HEK293 (cell line): ENCODE measurements at regions not wholly inside any gene's neighbourhood (a gene's known extent, or its start where the extent isn't known, plus 50 kb on each side); places are given as distances from the start of the nearest gene placed in this dataset.
"Not testable (repeated sequence)": the region's sequence is repeated elsewhere in the genome, so short reads cannot be mapped to it uniquely, and the experiment has no call there.

ENCODE experiments used
- SP2 ChIP-seq: fragments of 450-650 bp; formaldehyde crosslinking; IDR thresholded peaks from 2 replicates; pipeline ENCODE4 v1.5.1; 2016; ENCODE audit warnings: missing biosample characterization, missing genetic modification characterization
- ZBTB49 ChIP-seq: fragments of 450-650 bp; formaldehyde crosslinking; IDR thresholded peaks from 2 replicates; pipeline ENCODE4 v1.5.1; 2016; ENCODE audit warnings: missing biosample characterization, missing genetic modification characterization, low read depth
- ZNF211 ChIP-seq: fragments of 450-650 bp; formaldehyde crosslinking; IDR thresholded peaks from 2 replicates; pipeline ENCODE4 v1.5.1; 2016; ENCODE audit warnings: low read depth, missing biosample characterization, missing genetic modification characterization
- ZNF324 ChIP-seq: fragments of 450-650 bp; formaldehyde crosslinking; IDR thresholded peaks from 2 replicates; pipeline ENCODE4 v1.5.1; 2016; ENCODE audit warnings: missing biosample characterization, missing genetic modification characterization
- ZNF776 ChIP-seq: fragments of 450-650 bp; formaldehyde crosslinking; IDR thresholded peaks from 2 replicates; pipeline ENCODE4 v1.5.0; 2017; ENCODE audit warnings: missing biosample characterization, missing genetic modification characterization, borderline replicate concordance
- TF ChIP-seq, protein P1 (sequence below): fragments of 450-650 bp; formaldehyde crosslinking; IDR thresholded peaks from 2 replicates; pipeline ENCODE4 v1.5.1; 2016; ENCODE audit warnings: missing biosample characterization, missing genetic modification characterization
- TF ChIP-seq, protein P2 (sequence below): fragments of 450-650 bp; formaldehyde crosslinking; IDR thresholded peaks from 2 replicates; pipeline ENCODE4 v1.5.1; 2016; ENCODE audit warnings: missing biosample characterization, missing genetic modification characterization, low read depth
- TF ChIP-seq, protein P3 (sequence below): fragments of 450-650 bp; formaldehyde crosslinking; IDR thresholded peaks from 2 replicates; pipeline ENCODE4 v1.5.1; 2016; ENCODE audit warnings: missing biosample characterization, missing genetic modification characterization

GRCh38 chr14:87253791-87254190, 739.2 kb downstream of the GALC start:
- TF ChIP-seq, protein P1, sequence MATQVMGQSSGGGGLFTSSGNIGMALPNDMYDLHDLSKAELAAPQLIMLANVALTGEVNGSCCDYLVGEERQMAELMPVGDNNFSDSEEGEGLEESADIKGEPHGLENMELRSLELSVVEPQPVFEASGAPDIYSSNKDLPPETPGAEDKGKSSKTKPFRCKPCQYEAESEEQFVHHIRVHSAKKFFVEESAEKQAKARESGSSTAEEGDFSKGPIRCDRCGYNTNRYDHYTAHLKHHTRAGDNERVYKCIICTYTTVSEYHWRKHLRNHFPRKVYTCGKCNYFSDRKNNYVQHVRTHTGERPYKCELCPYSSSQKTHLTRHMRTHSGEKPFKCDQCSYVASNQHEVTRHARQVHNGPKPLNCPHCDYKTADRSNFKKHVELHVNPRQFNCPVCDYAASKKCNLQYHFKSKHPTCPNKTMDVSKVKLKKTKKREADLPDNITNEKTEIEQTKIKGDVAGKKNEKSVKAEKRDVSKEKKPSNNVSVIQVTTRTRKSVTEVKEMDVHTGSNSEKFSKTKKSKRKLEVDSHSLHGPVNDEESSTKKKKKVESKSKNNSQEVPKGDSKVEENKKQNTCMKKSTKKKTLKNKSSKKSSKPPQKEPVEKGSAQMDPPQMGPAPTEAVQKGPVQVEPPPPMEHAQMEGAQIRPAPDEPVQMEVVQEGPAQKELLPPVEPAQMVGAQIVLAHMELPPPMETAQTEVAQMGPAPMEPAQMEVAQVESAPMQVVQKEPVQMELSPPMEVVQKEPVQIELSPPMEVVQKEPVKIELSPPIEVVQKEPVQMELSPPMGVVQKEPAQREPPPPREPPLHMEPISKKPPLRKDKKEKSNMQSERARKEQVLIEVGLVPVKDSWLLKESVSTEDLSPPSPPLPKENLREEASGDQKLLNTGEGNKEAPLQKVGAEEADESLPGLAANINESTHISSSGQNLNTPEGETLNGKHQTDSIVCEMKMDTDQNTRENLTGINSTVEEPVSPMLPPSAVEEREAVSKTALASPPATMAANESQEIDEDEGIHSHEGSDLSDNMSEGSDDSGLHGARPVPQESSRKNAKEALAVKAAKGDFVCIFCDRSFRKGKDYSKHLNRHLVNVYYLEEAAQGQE (tag by site-specific recombination) = not testable (repeated sequence)
- TF ChIP-seq, protein P2, sequence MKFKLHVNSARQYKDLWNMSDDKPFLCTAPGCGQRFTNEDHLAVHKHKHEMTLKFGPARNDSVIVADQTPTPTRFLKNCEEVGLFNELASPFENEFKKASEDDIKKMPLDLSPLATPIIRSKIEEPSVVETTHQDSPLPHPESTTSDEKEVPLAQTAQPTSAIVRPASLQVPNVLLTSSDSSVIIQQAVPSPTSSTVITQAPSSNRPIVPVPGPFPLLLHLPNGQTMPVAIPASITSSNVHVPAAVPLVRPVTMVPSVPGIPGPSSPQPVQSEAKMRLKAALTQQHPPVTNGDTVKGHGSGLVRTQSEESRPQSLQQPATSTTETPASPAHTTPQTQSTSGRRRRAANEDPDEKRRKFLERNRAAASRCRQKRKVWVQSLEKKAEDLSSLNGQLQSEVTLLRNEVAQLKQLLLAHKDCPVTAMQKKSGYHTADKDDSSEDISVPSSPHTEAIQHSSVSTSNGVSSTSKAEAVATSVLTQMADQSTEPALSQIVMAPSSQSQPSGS (tag by site-specific recombination) = not testable (repeated sequence)
- not testable (repeated sequence) for TF ChIP-seq SP2, ZNF211, ZNF324, ZNF776, ZBTB49 (tag by site-specific recombination)
- TF ChIP-seq, protein P3, sequence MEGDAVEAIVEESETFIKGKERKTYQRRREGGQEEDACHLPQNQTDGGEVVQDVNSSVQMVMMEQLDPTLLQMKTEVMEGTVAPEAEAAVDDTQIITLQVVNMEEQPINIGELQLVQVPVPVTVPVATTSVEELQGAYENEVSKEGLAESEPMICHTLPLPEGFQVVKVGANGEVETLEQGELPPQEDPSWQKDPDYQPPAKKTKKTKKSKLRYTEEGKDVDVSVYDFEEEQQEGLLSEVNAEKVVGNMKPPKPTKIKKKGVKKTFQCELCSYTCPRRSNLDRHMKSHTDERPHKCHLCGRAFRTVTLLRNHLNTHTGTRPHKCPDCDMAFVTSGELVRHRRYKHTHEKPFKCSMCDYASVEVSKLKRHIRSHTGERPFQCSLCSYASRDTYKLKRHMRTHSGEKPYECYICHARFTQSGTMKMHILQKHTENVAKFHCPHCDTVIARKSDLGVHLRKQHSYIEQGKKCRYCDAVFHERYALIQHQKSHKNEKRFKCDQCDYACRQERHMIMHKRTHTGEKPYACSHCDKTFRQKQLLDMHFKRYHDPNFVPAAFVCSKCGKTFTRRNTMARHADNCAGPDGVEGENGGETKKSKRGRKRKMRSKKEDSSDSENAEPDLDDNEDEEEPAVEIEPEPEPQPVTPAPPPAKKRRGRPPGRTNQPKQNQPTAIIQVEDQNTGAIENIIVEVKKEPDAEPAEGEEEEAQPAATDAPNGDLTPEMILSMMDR (tag by site-specific recombination) = not testable (repeated sequence)
